CD4-positive, alpha-beta T cell (primary cell): ENCODE measurements at regions not wholly inside any gene's neighbourhood (a gene's known extent, or its start where the extent isn't known, plus 50 kb on each side); places are given as distances from the start of the nearest gene placed in this dataset.

Source experiments
- ATAC-seq: fragments of 200-7000 bp; cut with Tn5 transposase; one replicate; pipeline ENCODE4 v1.10.0; 2022; ENCODE audit warnings: mild to moderate bottlenecking; ENCODE audit not compliant: poor library complexity
- CTCF ChIA-PET: fragments of 350-600 bp; sonication (Branson Sonifier 250); formaldehyde crosslinking; loops from one replicate; lab custom pipeline; 2021; ENCODE audit warnings: antibody characterized with exemption, inconsistent platforms; lab: Charles Lee
- POLR2A ChIA-PET: fragments of 350-600 bp; sonication (Branson Sonifier 250); formaldehyde crosslinking; loops from one replicate; lab custom pipeline; 2021; ENCODE audit warnings: antibody characterized with exemption, inconsistent platforms; lab: Charles Lee
- DNase-seq, 14 experiments: peaks; one replicate each; pipeline ENCODE4 v3.0.0-alpha.2; 2013 to 2020; ENCODE audit warnings: mixed read lengths in 2 of 14
- H3K27ac ChIP-seq, 2 donors: one replicate each; pipeline versions ENCODE4 v1.5.1 to v1.7.0; 2013; ENCODE audit warnings: low read length in 2 of 2, low read depth in 1 of 2, mild to moderate bottlenecking in 1 of 2
- H3K27me3 ChIP-seq, 2 experiments: 1 replicate in 1 of 2; 2 replicates in 1 of 2; pipeline versions ENCODE4 v1.6.1 to v1.7.0; 2013; ENCODE audit warnings: low read length in 2 of 2, control low read depth in 1 of 2, mild to moderate bottlenecking in 1 of 2, moderate library complexity in 1 of 2; ENCODE audit not compliant: insufficient read depth in 2 of 2, control insufficient read depth in 1 of 2
- H3K36me3 ChIP-seq: one replicate; pipeline ENCODE4 v1.6.1; 2013; ENCODE audit warnings: low read length, control low read depth; ENCODE audit not compliant: insufficient read depth
- H3K4me1 ChIP-seq: one replicate; pipeline ENCODE4 v1.6.1; 2013; ENCODE audit warnings: low read length, control low read depth; ENCODE audit not compliant: insufficient read depth
- H3K4me3 ChIP-seq: one replicate; pipeline ENCODE4 v1.5.1; 2013; ENCODE audit warnings: mild to moderate bottlenecking, low read length, moderate library complexity
- H3K9me3 ChIP-seq, 2 experiments: 1 replicate in 1 of 2; 2 replicates in 1 of 2; pipeline versions ENCODE4 v1.6.1 to v1.7.0; 2013; ENCODE audit warnings: low read length in 2 of 2, mild to moderate bottlenecking in 2 of 2, control low read depth in 1 of 2, moderate library complexity in 1 of 2; ENCODE audit not compliant: control insufficient read depth in 1 of 2, insufficient read depth in 1 of 2
- H3K27ac Mint-ChIP-seq: one replicate; pipeline ENCODE4 v1.8.0; 2020; ENCODE audit warnings: mixed read lengths
- H3K27me3 Mint-ChIP-seq: one replicate; pipeline ENCODE4 v1.8.0; 2021; ENCODE audit warnings: mixed read lengths
- H3K36me3 Mint-ChIP-seq: one replicate; pipeline ENCODE4 v1.8.0; 2021; ENCODE audit warnings: low read depth, mixed read lengths
- H3K4me1 Mint-ChIP-seq: one replicate; pipeline ENCODE4 v1.8.0; 2021; ENCODE audit warnings: low read depth, mixed read lengths
- H3K4me3 Mint-ChIP-seq: one replicate; pipeline ENCODE4 v1.8.0; 2020; ENCODE audit warnings: mild to moderate bottlenecking, mixed read lengths
- H3K9me3 Mint-ChIP-seq: one replicate; pipeline ENCODE4 v1.8.0; 2020; ENCODE audit warnings: mixed read lengths
- CTCF ChIP-seq: fragments of 200-600 bp; IDR thresholded peaks from one replicate; pipeline ENCODE4 v1.8.0; 2022; ENCODE audit warnings: antibody characterized with exemption, mild to moderate bottlenecking
- intact Hi-C, 2 experiments: fragments of 100-400 bp; cut with DNase I in 1 of 2; cut with micrococcal nuclease in 1 of 2; formaldehyde crosslinking; loops; one replicate each; pipeline versions ENCODE4 v1.15.1 to v1.9.0; 2023 to 2025; cut with DNase I, micrococcal nuclease

- H3K36me3 ChIP-seq = no peaks in the 10 kb centered on the region
- POLR2A ChIA-PET = no interaction called here
- Mint-ChIP-seq H3K27ac (no peak overlapping the region), H3K9me3 (peaks cover 21% of the 10 kb centered on the region), H3K4me3 (no peak overlapping the region), H3K4me1 (no peaks in the 10 kb centered on the region), H3K27me3 (no peaks in the 10 kb centered on the region), H3K36me3 (no peaks in the 10 kb centered on the region)
- no peak for TF ChIP-seq CTCF
- ATAC-seq = no peak
- no peak for DNase-seq
- no peak overlapping the region for H3K27ac ChIP-seq
- no peaks in the 10 kb centered on the region for H3K4me1 ChIP-seq
- intact Hi-C loops = no loop called here
- H3K27me3 ChIP-seq = no peaks in the 10 kb centered on the region
- H3K9me3 ChIP-seq = peaks cover 0 to 8% of the 10 kb centered on the region in 2 experiments
- no peak overlapping the region for H3K4me3 ChIP-seq
- CTCF ChIA-PET = no interaction called here
These were observed 301.5 kb downstream of the HAPSTR1 start for GRCh38 chr16:9392956-9393355.

GRCh38 chr16:9393591-9393990 lies 302.1 kb downstream of the HAPSTR1 start:
- peaks cover 0 to 5% of the 10 kb centered on the region in 2 experiments for H3K9me3 ChIP-seq
- H3K9me3 Mint-ChIP-seq = peaks cover 17% of the 10 kb centered on the region
- H3K4me3 Mint-ChIP-seq = no peak overlapping the region
- ChIA-PET POLR2A (no interaction called here), CTCF (no interaction called here)
- no peaks in the 10 kb centered on the region for H3K27me3 ChIP-seq
- no peak overlapping the region for H3K4me3 ChIP-seq
- no peak overlapping the region for H3K27ac ChIP-seq
- intact Hi-C loops = no loop called here
- H3K27me3 Mint-ChIP-seq = no peaks in the 10 kb centered on the region
- no peaks in the 10 kb centered on the region for H3K36me3 ChIP-seq
- H3K27ac Mint-ChIP-seq = no peak overlapping the region
- DNase-seq = no peak
- ATAC-seq = no peak
- no peaks in the 10 kb centered on the region for H3K4me1 Mint-ChIP-seq
- H3K4me1 ChIP-seq = no peaks in the 10 kb centered on the region
- TF ChIP-seq CTCF = no peak
- no peaks in the 10 kb centered on the region for H3K36me3 Mint-ChIP-seq

- DNase-seq = no peak
- intact Hi-C loops = no loop called here
- ATAC-seq = no peak
These were observed 304.5 kb downstream of the HAPSTR1 start for GRCh38 chr16:9395958-9396359.

More at GRCh38 chr16:9395958-9396359, 304.5 kb downstream of the HAPSTR1 start:
- Histone ChIP-seq H3K27me3 (no peaks in the 10 kb centered on the region), H3K4me1 (no peaks in the 10 kb centered on the region), H3K36me3 (no peaks in the 10 kb centered on the region), H3K4me3 (no peak overlapping the region), H3K9me3 (peaks cover 0 to 6% of the 10 kb centered on the region in 2 experiments), H3K27ac (no peak overlapping the region)
- TF ChIP-seq CTCF = no peak
- ChIA-PET POLR2A (no interaction called here), CTCF (no interaction called here)
- no peaks in the 10 kb centered on the region for H3K36me3 Mint-ChIP-seq
- H3K27me3 Mint-ChIP-seq = no peaks in the 10 kb centered on the region
- no peaks in the 10 kb centered on the region for H3K4me1 Mint-ChIP-seq
- no peak overlapping the region for H3K4me3 Mint-ChIP-seq
- peaks cover 8% of the 10 kb centered on the region for H3K9me3 Mint-ChIP-seq
- no peak overlapping the region for H3K27ac Mint-ChIP-seq
